Activated CD8-positive, alpha-beta memory T cell treated with anti-CD3 and anti-CD28 coated beads, Interleukin-2, amount 50 U/mL, for 24 hours (primary cell): ENCODE measurements at regions not wholly inside any gene's neighbourhood (a gene's known extent, or its start where the extent isn't known, plus 50 kb on each side); places are given as distances from the start of the nearest gene placed in this dataset.
"Not testable (repeated sequence)": the region's sequence is repeated elsewhere in the genome, so short reads cannot be mapped to it uniquely, and the experiment has no call there.

Source experiments
- DNase-seq: peaks from one replicate; pipeline ENCODE4 v3.0.0-alpha.2; 2020; ENCODE audit errors: extremely low read depth

DNA sequence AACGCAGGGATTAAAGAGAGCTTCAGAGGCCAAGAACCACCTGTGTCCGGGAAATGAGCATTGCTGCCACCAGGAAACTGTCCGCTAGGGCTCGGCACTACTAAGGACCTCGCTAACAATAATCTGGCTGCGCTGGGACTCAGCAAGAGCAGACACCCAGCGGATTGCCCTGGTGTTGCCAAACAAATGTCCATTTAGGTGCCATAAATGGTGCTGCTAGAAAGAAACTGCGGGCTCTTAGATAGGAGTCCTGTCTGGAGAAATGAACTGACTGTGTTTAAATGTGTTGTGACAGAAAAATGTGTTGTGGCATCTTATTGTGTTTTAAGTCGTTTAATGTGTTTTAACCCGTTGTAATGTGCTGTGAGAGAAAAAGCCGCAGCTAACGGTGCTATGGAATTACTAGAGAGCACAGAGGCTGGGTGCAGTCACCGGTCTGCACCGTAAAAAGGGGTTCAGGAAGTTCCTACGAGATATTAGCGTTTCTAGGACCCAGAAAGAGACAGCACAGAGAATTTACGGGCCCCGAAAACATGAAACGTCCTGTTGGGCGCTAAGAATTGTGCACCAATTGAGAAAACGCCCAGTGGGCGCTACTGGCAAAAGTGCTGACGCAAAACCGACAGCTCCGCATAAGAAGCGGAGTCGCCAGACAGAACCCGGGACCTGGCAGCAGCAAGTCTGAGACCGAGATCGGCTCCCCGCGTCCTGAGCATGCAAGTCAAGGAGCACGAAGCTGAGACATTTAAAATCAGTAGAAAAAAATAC is 90.6 kb downstream of the ANXA2R start:
- DNase-seq = no peak

DNA sequence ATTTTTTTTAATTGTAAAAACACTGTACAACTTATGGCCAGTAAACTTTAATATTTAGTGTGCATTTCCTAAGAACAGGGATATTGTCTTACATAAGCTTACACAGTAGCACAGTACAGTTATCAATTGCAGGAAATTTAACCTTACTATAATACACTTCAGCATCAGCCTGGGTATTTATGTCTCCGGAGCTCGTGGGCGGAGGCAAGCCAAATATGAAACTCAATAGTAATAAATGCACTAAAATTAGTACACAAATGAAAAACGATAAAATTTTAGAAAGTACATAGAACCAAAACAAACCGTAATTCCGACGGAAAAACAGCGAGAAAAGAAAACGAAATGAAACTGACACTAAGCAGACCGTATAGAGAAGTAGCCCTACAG is 91.2 kb downstream of the ANXA2R start:
- no peak for DNase-seq

DNA sequence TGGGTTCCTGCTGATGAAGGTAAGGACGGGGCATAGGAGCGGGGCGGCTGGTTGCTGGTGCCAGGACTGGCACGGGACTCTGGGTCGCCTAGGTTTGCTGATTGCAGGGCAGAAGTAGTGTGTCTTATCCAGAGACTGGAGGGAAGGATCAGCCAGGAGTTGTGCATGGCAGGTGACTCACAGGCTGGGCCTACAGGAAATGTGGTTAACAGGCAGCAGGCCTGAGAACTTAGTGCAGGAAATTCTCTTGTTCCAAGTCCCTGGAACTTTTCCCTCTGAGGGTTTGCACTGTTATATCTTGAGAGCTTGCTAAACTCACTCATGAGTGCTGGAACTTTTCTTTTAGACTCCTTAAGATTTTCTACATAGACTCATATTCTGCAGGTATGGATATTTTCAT is 95.1 kb downstream of the ANXA2R start:
- DNase-seq = no peak

DNA sequence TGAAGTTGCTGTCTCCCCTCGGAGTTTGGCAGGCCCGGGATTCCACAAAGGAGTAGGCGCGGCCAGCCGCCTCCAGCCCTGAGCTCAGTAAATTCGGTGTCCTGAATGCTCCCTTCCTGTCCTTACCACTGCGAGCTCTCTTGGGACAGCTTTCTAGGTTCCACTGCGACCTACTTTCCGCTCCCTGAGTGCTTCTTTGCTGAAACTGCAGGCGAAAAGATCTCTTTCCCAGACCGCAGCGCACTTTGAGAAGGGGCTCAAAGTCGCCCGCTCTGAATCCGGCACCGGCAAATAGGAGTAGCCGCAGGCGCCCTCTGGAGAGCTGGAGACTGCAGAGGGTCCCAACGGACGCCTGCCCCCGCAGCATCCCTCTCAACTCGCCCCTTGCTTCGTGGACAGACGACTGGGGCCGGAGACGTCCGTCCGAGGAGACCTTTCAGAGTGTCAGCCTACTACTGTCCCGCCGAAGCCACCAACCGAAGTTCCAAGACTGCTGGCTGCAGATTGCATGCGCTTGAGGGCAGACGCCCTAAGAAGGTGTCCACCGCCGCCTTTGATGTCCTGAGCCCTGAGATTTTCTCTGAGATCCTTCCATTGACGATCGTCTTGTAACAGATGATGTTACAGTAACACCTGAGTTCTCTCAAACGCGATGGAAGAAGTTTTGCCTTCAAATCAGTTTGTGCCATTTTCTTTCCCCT is 96.0 kb downstream of the ANXA2R start:
- DNase-seq = no peak

DNA sequence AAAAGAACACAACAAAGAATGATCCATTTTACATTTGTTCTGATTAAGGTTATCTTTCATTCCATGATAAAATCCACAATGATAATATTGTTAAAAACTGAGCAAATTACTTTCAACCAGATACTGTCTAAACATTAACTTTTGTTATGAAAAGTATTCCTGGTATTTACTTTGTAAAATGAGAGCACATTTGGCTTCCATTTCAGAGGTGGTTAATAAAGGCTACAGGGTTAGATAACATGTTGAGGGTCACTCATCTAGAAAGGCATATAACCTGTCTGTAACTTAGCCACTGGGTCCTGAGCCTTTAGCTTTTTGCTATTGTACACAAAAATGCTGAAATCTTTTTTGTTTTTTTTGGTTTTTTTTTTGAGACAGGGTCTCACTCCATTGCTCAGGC is 99.3 kb downstream of the ANXA2R start:
- no peak for DNase-seq

DNA sequence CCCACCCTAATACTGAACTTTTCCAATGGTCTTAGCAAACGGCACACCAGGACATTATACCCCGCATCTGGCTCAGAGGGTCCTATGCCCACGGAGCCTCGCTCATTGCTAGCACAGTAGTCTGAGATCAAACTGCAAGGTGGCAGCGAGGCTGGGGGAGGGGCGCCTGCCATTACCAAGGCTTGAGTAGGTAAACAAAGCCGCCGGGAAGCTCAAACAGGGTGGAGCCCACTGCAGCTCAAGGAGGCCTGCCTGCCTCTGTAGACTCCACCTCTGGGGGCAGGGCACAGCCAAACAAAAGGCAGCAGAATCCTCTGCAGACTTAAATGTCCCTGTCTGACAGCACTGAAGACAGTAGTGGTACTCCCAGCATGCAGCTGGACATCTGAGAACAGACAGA is 108.1 kb downstream of the ANXA2R start:
- DNase-seq = not testable (repeated sequence)

DNA sequence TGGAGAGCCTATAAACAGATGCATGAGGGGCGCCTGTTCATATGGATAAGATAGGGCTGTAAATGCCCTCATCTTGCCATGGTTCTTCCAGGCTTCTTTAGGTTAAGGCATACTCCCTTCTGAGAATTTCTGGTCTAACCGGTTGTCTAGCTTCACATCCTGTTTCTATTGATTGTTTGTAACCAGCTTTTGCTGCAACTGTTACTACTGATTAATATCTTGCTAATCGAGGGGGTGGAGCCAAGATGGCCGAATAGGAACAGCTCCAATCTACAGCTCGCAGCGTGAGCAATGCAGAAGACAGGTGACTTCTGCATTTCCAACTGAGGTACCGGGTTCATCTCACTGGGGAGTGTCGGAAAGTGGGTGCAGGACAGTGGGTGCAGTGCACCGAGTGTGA is 108.7 kb downstream of the ANXA2R start:
- DNase-seq = not testable (repeated sequence)

DNA sequence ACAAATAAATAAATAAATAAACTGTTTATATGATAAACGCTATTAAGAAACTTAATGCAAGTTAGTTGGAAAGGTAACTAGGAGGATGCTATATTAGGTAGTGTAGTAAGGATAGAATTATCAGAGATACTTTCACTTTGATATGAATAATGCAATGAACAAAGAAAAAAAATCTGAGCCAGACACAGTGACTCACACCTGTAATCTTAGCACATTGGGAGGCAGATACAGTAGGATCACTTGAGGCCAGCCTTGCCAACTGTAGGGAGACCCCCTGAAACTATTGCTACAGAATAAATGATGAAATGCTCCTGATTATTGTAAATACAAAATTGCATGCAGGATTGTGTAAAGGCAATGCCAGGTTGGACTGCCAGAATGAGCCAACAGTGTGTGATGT is 109.2 kb downstream of the ANXA2R start:
- DNase-seq = no peak

DNA sequence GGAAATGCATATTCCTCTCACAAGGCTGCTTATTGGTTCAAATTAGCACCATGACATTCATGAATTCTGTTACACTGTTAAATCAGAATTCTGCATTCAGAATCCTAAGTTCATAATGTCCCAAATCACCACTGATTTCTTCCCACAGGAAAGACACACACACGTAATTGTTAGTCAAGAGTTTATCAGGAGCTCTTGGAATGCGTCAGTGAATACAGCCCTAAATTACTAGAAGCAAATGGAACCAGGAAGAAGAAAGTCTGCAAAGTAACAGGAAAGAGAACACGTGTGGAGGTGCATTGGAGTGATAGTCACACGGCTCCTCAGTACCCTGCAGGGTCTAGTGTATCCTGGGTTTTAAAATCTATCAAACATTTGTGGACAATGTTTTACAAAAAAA is 110.2 kb downstream of the ANXA2R start:
- no peak for DNase-seq

DNA sequence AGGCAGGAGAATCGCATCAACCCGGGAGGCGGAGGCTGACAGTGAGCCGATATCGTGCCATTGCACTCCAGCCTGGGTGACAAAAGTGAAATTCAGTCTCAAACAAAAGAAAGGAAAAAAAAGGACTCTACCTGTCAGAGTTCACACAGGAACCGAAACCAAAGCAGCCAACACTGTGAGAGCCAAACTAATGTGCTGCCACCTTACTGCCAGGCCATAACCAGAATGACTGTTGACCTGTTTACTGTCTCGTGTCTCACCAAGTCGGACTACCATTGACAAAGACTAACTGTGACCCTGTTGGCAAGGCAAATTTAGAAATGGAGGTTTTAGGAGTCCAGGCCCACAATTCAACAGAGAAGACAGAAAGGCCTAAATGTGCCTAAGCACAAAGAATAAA is 112.4 kb downstream of the ANXA2R start:
- no peak for DNase-seq

DNA sequence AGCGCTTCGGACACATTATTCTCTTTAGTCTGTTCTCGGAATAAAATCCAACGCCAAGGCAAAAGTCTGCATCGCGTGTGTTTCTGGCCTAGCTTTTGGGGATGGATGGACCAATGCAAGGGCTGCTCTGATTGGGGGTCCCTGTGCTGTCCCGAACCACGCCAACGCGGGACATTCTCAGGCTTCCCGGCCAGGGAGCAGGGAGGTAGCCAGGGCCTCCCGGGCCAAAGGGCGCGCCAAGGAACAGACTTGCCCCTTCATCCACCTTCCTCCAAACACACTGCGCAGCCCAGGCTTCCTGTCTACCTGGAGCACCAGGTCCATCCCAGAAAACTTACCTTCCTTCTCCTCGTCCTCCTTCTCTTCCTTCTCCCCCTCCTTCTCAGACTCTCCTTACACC is 113.0 kb upstream of the SELENOP start:
- DNase-seq = no peak

DNA sequence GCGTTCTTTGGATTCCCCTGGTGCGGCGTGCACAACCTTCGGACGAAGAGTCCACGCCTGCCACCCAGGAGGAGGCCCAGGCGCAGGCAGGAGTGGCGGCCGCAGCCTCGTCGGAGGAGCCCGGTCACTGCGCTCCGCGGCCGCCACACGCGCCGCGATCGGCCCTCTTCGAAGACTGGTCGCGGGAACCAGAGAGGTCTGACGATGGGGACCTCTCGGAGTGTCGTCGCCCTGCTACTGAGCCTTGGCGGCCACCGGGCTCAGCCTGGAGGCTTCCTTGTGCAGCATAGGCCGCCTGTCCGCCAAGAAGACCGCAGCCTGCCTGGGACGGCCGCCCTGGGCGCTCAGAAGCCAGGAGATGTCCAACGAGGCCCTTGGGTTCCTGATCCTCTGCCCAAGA is 112.5 kb upstream of the SELENOP start:
- no peak for DNase-seq

DNA sequence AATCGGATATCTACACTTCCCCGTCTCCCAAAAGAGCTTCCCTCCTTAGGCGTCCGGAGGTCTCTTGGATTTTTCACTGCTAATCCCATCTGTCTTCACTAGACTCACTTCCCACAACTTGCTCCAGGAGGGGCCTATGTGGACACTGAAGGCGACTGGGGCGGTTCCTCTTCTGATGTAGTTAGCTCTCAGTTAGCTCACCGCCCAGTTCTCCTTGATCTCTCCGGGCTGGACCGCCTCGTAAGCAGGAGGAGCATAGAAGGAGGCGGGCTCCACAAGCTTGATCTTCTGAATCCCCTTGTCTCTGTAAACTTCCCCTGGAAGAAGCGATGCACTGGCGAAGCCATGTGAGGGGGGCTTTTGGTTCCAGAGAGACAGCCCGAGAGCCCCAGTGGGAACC is 112.0 kb upstream of the SELENOP start:
- no peak for DNase-seq

DNA sequence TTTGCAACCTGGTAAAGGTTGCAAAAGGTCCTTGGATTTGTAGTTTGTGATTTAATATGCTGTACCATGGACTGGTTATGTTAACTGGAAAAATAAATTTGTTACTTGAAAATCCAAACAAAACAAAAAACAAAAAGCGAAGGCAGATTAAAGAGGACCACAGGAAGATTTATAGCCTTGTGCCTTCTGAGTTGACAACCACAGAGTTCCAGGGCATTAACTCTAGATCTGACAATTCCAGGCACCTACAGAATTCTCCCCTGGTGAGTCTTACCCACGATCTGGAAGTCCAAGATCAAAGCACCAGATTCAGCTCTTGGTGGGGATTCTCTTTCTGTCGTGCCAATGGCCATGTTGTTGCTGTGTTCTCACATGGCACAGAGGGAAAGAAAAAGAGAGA is 107.9 kb upstream of the SELENOP start:
- DNase-seq = no peak

DNA sequence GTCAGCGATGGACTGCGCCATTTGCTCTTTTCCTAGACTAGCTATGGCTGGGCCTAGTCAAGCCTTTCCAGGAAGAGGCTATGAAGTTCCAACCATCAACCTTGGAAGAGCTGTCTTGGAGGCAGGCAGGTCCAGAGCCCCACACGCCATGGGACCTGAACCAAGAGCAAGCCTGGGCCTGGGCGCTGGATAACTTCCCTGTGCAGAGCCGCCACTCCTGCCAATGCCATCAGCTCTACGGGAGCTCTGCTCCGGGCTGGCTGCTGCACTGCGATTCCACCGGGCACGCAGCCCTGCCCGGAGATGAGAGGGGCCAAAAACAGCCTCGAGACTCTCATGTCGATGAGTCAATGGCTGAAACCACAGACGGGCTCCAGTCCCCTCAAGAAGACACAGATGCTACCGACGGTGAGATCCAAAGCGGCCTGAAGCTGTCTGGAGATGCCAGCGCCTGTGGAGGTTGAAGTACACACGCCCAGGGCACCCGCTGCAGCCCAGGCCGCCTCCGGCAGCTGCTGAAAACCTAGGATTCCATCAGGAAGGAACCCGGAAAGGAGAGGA is 103.7 kb upstream of the SELENOP start:
- DNase-seq = no peak

DNA sequence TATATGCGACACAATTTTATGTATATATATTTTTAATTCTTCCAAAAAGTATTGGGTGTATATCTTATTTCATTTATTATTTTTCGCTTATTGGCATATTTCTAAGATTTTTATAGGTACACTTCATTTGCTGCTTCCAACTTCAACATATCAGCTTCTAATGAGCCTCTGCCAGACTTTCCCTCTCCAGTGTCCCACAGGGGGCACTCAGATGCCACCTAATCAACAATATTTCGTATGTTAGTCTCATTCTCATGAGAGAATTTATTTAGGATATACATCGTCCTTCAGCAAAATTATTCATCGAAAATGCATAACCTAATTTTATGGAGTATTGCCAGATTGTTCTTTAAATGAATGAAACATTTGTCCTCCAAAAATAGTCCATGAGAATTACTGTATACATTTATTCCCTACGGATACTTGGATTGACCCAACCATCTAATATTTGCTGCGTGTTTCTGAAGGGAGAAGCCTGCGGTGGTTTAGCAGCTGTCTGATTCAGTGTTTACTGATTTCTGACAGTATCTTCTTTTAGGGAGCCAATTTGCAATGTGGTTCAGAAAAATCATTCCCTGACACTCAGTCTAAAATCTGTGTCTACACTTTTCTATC is 100.6 kb upstream of the SELENOP start:
- no peak for DNase-seq

DNA sequence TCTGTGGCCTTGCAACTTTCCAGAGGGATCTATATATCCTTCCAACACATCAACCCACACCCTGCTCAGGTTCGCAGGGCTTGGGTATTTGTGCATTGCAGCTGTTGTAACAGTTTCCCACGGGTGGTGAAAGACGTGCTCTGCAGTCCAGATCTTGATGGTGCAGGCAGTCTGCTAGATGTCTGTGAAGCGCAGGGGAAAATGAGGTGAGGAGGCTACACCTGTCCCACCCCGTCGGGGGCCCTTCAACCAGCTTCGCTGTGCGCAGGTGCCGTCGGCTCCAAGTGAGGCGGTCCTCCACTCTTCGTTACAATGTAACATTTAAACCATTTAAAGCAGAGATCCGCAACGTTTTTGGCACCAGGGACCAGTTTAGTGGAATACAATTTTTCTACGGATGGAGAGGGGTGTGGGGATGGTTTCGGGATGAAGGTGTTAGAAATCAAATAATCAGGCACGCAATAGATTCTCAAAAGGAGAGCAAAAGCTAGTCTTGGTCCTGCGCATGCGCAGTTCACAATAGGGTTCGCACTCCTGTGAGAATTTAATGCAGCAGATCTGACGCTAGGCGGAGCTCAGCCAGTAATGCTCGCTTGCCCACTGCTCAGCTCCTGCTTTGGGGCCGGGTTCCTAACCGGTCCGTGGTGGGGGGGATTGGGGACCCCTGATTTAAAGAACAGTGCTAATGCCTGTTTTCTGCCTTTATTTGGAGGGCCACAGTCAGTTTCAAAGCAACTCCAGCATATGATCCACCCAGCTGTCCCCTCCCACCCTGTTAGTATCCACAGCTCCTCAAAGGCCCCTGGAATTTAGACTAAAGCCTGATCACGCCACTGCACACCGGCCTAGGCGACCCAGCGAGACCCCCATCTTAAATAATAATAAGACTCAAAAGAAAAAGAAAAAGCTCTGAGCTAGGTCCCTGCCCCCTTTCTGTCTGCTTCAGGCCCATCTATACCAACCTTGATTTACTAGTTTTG is 97.1 kb upstream of the SELENOP start:
- DNase-seq = peak; percentile 82

DNA sequence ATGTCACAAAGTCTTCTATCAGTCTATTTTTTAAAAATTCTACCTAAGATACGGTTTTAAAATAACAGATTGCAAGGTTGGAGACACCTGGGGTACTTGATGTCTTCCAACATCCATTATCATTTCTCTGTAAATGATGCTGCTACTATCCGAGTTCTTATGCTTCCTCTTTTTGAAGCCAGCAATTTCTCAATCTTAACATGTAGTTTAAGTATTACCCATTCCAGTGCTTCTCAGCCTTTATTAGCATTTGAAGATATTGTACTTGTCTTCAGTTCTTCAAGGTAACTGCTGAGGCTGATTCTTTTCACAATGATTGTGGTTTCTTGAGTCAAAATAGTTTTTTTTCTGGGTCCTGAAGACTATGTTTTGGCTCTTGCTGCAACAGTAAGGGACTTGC is 96.4 kb upstream of the SELENOP start:
- DNase-seq = no peak

DNA sequence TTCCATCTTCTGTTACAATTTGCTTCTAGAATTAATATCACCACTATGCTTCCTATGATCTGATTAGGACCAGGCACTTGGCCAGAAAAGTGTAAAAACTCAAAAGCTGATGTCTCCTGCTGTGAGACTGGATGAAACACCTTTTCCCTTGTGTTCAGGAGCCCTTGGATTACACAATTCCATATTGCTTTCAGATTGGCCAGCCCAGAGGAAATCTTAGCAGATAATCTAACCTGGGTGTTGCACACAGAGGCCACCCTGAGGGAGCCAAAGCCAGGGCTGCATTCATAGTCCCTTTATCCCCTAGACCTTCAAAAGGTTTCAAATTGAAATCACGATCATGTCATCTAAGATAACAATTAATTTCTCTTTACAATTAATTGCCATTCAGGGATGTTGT is 94.1 kb upstream of the SELENOP start:
- no peak for DNase-seq

DNA sequence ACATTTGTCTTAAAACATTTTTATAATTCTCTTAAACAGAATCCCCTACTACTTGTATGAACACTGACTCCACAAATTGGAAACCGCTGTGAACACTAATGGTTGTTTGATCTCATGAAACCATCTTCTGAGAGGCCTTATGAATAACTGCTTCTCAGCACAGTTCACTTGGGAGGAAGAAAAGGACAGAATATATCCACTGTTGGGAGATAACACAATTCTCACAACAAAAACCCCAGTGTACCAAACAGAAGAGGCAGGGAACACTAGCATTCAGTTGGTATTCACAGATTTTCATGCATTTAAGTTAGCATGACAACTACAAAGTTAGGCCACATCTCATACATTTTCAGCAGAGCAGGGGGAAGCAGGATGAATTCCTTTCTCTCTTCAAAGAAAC is 89.0 kb upstream of the SELENOP start:
- DNase-seq = no peak

DNA sequence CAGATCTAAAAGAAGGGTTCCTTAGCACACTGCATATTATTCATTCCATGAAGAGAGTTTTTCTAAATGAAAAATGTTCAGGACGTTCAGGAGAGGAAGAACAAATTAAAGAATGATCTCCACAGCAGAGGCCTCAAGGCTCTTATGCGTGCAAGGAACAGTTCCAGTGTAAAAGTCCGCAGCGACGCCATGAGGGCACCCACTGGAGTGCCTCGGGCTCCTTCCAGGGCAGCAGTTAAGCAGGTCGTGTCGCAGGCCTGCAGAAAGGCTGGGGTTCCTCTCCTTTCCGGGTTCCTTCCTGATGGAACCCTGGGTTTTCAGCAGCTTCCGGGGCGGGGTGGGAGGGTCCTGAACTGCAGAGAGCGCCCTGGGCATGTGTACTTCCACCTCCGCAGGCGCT is 87.1 kb upstream of the SELENOP start:
- DNase-seq = no peak

DNA sequence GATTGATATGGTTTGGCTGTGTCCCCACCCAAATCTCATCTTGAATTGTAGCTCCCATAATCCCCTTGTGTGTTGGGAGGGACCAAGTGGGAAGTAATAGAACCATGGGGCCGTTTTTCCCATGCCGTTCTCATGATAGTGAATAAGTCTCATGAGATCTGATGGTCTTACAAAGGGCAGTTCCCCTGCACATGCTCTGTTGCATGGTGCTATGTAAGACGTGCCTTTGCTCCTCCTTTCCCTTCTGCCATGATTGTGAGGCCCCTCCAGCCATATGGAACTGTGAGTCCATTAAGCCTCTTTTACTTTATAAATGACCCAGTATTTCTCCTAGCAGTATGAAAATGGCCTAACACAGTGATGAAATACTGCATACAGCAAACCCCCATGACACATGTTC is 84.8 kb upstream of the SELENOP start:
- DNase-seq = no peak
